Ascending aorta (tissue), 2 donors: ENCODE measurements at regions not wholly inside any gene's neighbourhood (a gene's known extent, or its start where the extent isn't known, plus 50 kb on each side); places are given as distances from the start of the nearest gene placed in this dataset.

Source experiments
- DNase-seq, 2 donors: peaks; one replicate each; pipeline ENCODE4 v3.0.0-alpha.2; 2019; ENCODE audit warnings: low spot score in 2 of 2
- H3K27ac ChIP-seq, 2 donors: fragments of 200-600 bp; sonication (generic); one replicate each; pipeline ENCODE4 v1.5.1; 2016 to 2017; ENCODE audit warnings: mild to moderate bottlenecking in 1 of 2
- H3K27me3 ChIP-seq: fragments of 200-600 bp; sonication (generic); one replicate; pipeline ENCODE4 v1.5.1; 2017
- H3K36me3 ChIP-seq, 2 donors: fragments of 200-600 bp; sonication (generic); one replicate each; pipeline ENCODE4 v1.5.1; 2016
- H3K4me1 ChIP-seq, 2 donors: fragments of 200-600 bp; sonication (generic); one replicate each; pipeline ENCODE4 v1.5.1; 2016 to 2017; ENCODE audit warnings: mild to moderate bottlenecking in 1 of 2
- H3K4me3 ChIP-seq, 2 donors: fragments of 200-600 bp; sonication (generic); one replicate each; pipeline ENCODE4 v1.5.1; 2016 to 2017; ENCODE audit warnings: mild to moderate bottlenecking in 1 of 2
- H3K9me3 ChIP-seq, 2 donors: fragments of 200-600 bp; sonication (generic); one replicate each; pipeline ENCODE4 v1.5.1; 2016
- intact Hi-C: fragments of 100-400 bp; cut with DNase I; formaldehyde crosslinking; loops from one replicate; pipeline ENCODE4 v1.15.1; 2023
- TF ChIP-seq, protein P1 (sequence below), 3 experiments: fragments of 200-600 bp in 2 of 3; fragments of 450-650 bp in 1 of 3; sonication (generic) in 2 of 3; IDR thresholded peaks; one replicate each; pipeline ENCODE4 v1.5.1; 2016 to 2019; ENCODE audit warnings: antibody characterized with exemption in 3 of 3, mild to moderate bottlenecking in 1 of 3, moderate library complexity in 1 of 3

GRCh38 chr5:167440846-167441245 is 850.6 kb upstream of the WWC1 start:
- no peaks in the 10 kb centered on the region for H3K27me3 ChIP-seq
- intact Hi-C loops, result no loop called here

GRCh38 chr5:167442922-167443321 is 848.5 kb upstream of the WWC1 start:
- no peak overlapping the region for H3K4me3 ChIP-seq
- H3K27ac ChIP-seq, result no peak overlapping the region
- H3K4me1 ChIP-seq, result no peaks in the 10 kb centered on the region
- H3K36me3 ChIP-seq, result no peaks in the 10 kb centered on the region
- no peaks in the 10 kb centered on the region for H3K9me3 ChIP-seq
- no peaks in the 10 kb centered on the region for H3K27me3 ChIP-seq
- TF ChIP-seq, protein P1, sequence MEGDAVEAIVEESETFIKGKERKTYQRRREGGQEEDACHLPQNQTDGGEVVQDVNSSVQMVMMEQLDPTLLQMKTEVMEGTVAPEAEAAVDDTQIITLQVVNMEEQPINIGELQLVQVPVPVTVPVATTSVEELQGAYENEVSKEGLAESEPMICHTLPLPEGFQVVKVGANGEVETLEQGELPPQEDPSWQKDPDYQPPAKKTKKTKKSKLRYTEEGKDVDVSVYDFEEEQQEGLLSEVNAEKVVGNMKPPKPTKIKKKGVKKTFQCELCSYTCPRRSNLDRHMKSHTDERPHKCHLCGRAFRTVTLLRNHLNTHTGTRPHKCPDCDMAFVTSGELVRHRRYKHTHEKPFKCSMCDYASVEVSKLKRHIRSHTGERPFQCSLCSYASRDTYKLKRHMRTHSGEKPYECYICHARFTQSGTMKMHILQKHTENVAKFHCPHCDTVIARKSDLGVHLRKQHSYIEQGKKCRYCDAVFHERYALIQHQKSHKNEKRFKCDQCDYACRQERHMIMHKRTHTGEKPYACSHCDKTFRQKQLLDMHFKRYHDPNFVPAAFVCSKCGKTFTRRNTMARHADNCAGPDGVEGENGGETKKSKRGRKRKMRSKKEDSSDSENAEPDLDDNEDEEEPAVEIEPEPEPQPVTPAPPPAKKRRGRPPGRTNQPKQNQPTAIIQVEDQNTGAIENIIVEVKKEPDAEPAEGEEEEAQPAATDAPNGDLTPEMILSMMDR (IDR thresholded peaks at IDR 0.05), result no peak
- no peak for DNase-seq
- intact Hi-C loops, result no loop called here

More at GRCh38 chr5:167440846-167441245, 850.6 kb upstream of the WWC1 start:
- no peak for DNase-seq
- Histone ChIP-seq H3K9me3 (no peaks in the 10 kb centered on the region), H3K27ac (no peak overlapping the region), H3K36me3 (no peaks in the 10 kb centered on the region), H3K4me3 (no peak overlapping the region), H3K4me1 (no peaks in the 10 kb centered on the region)
- TF ChIP-seq, protein P1 (IDR thresholded peaks at IDR 0.05), result no peak

GRCh38 chr5:167447466-167448375 is 843.7 kb upstream of the WWC1 start:
- Histone ChIP-seq H3K36me3 (no peaks in the 10 kb centered on the region), H3K27ac (no peak overlapping the region), H3K27me3 (no peaks in the 10 kb centered on the region), H3K9me3 (no peaks in the 10 kb centered on the region), H3K4me3 (no peak overlapping the region), H3K4me1 (no peaks in the 10 kb centered on the region)
- DNase-seq, result no peak
- TF ChIP-seq, protein P1 (IDR thresholded peaks at IDR 0.05), result no peak
- intact Hi-C loops, result no loop called here

DNA sequence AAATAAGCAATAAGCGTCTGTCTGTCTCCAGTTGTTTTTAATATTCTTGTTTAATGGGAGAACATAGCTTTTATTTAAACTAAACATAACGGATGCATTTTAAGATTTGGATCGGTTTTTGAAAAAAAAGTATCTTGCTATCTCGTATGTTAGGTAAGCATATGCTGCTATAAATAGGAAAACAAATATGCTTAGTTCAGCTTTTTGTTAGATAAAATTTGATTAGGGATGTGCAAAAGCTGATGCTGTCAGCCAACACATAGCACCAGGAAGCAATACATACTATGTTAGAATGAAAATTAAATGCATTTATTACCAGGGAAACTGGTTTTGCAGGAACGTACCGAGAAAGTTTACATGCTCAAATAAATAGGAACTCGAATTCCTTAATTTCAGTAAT is 843.1 kb upstream of the WWC1 start:
- intact Hi-C loops, result no loop called here
- no peak overlapping the region for H3K4me3 ChIP-seq
- TF ChIP-seq, protein P1 (IDR thresholded peaks at IDR 0.05), result no peak

DNA sequence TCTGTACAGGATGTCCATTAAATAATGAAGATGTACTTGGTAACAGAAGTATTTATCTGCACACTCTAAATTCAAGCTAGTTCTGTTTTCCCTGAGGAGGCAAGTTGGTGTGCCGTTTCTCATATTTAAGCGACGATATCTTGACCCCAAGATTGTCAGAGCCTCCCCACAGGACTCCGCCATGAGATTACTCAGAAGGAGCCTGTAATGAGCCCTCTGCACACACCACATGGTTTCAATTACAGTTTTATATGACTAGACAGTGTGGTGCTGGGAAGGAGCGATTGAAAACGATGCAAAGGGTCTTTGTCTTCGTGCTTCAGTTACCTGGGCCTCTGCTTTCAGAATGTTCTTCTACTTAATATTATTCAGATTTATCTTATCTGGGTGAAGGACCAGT is 840.4 kb upstream of the WWC1 start:
- TF ChIP-seq, protein P1 (IDR thresholded peaks at IDR 0.05), result no peak
- Histone ChIP-seq H3K36me3 (no peaks in the 10 kb centered on the region), H3K4me3 (no peak overlapping the region), H3K27me3 (no peaks in the 10 kb centered on the region), H3K27ac (no peak overlapping the region), H3K4me1 (no peaks in the 10 kb centered on the region), H3K9me3 (no peaks in the 10 kb centered on the region)
- DNase-seq, result no peak
- intact Hi-C loops, result no loop called here

More for the DNA sequence above, 843.1 kb upstream of the WWC1 start:
- no peaks in the 10 kb centered on the region for H3K27me3 ChIP-seq
- DNase-seq, result no peak
- H3K9me3 ChIP-seq, result no peaks in the 10 kb centered on the region
- H3K27ac ChIP-seq, result no peak overlapping the region
- H3K4me1 ChIP-seq, result no peaks in the 10 kb centered on the region
- no peaks in the 10 kb centered on the region for H3K36me3 ChIP-seq
